HG02678 (cell line): ENCODE measurements at regions not wholly inside any gene's neighbourhood (a gene's known extent, or its start where the extent isn't known, plus 50 kb on each side); places are given as distances from the start of the nearest gene placed in this dataset.

Source experiments
- ATAC-seq: cut with Tn5 transposase; IDR thresholded peaks from one replicate; pipeline ENCODE4 v1.9.1; 2021; ENCODE audit warnings: mild to moderate bottlenecking, moderate library complexity; ENCODE audit not compliant: unreplicated experiment

DNA sequence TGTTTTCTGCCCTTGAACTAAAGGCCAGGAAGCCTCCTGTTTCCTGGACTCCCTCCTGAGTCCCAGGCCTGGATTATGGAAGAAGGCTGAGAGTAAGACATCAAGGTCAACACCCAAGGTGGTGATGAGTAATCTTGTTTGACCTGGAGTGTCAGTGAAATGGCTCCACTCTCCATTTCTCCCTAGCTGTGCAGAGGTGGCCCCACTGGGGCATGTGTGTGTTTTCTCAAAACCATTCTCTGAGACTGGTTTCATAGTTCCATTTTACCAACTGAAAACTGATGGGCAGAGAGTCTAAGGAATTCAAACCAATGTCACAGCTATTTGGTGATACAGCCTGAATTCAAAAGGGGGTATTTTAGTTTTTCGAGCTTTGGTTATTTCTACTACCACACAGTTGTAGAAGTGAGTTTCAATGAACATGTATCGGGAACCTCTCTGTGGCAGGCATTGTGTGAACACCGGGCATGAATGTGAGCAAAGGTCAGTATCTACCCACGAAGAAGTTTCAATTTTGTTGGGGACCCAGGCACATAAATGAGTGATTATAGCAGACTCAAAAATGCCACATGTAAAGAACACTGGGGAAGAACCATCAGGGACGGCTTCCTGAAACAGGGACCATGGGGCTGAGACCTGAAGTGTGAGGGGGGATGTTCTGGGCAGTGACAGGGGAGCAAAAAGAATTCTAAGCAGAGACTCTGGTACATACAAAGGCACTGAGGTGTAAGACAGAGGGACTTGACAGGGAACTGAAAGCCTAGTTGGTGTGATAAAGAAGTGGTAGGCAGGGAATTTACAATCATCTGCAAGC is 269.6 kb upstream of the KLF4 start:
- ATAC-seq, result no peak

DNA sequence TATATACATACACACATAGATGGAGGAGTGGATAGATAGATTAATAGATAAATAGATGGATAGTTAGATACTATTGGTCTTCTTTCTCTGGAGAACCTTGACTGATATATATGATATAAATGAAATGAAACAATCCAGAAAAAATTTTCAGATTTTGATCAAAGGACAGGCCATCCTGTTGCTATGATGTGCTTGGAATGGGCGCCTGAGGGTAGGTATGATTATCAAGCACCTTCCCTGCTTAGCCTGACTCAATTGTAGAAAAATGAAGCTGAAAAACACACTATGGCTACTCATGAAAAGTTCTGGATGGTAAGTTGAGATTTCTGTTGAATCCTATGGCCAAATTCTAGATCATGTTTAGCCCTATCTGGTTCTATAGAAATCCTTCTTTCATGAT is 266.5 kb upstream of the KLF4 start:
- ATAC-seq, result no peak

DNA sequence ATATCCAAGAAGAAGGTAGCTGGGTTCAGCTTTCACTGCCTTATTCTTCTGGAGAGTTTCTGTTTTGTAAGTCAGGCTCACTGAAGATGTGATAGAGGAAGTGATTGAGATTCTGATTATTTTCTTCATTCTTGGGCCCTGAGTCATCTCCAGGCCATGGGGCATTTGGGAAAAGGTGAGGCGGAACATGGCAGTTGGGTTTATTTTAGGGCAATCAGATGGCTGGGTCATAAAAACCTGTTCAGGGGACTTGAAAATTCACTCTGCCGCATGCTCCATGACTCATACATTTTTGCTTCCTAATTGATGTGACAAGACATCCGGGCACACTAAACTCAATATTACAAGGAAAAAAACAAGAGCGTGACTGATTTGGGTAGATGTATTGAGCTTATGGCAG is 265.7 kb upstream of the KLF4 start:
- no peak for ATAC-seq

DNA sequence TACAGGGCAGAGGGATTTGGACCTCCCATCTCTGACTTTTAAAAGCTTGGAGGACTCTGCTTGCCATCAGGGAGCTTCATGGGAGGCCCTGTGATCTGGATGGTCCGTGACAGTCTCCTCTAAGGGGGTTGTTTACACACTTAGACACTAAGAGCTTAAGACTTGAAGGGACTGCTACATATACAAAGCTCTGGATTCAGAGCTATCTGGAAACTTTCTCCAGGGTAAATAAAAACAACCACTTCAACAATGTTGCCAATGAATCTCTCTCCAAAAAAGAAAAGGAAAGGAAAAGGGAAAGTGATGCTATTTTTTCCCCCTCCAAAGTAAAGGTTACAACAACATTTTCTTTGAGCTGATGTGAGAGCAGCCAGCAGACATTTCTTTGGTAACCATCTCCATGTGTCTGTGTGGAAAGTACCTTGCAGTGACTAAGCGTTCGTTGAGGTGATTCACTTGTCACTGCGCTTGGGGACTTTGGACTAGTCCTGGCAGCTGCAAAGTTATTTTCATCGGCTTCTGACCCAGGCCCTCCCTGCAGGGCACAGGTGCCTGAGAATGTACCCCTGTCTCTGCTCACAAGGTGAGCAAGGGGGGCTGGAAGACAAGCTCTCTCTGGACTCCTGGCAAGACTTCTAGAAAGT is 262.1 kb upstream of the KLF4 start:
- peak; percentile 64 for ATAC-seq

DNA sequence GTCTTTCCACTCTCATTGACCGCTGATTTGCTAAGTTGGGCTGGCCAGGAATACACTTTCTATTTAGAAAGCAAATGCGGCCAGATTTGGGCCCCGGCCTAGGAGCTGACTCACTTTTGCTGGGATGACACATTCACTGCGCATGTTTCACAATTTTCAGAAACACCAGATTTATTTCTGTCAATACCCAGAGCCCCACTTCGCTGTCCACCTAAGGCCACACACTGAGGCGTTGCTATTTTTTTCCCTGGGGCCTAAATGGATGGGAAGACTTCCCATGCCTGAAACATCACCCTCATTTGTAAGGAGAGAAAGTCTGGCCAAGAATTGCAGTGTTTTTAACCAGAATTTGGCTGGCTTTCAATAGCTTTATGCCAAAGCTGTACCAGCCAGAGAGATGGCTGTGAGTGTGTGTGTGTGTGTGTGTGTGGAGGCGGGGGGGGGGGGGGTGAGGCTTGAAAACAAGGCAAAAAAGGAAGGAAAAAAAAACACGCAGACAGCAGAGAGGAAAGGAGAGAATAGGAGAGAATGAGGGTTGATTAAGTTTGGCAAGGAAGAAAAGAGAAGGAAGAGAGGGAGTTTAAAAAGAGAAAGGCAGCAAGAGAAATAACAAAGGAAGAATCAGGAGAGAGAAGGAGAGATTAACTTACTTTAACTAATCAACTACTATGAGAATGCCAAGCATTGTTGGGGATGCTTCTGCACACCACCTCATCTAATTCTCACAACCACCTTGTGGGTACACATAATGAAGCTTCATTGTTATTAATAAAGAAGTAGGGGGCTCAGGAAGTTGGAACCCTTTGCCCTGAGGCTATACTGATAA is 261.4 kb upstream of the KLF4 start:
- ATAC-seq, result no peak

DNA sequence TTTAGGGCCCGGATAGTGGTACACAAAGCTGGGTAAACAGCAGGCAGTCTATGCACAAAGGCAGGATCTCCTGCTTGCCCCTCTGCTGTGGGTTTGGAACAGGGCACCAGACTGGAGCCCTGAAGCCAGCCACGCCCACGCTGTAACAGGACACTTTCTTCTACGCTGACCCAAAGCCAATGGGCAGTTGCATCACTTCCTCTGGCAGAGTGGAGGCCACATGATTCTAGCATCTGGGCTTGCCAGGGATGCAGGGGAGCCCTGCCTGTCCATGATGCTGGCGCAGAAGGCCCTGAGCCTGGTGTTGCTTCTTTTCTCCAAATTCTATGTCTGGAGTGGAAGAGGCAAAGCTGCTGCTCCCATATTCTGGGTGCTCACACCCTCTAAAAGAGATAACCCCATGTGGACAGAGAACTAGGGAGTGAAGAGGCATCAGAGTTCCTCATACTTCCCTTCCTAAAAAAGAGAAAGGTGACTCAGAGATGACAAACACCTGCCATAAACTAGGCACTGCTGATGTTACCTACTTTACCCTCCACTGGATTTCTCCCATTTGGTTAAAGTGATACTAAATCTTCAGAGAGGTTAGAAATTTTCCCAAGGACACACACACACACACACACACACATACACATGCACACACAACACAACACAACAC is 260.3 kb upstream of the KLF4 start:
- ATAC-seq, result no peak

DNA sequence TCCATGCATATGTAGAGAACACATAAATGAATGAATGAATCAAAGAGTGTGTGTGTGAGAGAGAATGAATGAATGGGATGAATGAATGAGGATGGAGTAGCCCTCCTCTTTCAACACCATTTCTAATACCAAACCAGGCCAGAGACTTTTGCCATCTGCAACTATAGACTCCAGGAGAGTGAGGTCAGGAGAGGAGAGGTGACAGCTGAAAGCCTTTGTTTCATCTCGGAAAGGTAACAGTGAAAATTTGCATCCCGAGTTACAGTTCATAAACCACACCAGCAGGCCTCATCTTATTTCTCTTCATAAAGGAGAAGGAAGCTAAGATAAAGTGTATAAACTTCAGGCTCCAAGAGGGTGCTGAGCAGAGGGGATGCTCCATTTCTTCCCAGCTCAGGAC is 255.3 kb upstream of the KLF4 start:
- ATAC-seq, result no peak

DNA sequence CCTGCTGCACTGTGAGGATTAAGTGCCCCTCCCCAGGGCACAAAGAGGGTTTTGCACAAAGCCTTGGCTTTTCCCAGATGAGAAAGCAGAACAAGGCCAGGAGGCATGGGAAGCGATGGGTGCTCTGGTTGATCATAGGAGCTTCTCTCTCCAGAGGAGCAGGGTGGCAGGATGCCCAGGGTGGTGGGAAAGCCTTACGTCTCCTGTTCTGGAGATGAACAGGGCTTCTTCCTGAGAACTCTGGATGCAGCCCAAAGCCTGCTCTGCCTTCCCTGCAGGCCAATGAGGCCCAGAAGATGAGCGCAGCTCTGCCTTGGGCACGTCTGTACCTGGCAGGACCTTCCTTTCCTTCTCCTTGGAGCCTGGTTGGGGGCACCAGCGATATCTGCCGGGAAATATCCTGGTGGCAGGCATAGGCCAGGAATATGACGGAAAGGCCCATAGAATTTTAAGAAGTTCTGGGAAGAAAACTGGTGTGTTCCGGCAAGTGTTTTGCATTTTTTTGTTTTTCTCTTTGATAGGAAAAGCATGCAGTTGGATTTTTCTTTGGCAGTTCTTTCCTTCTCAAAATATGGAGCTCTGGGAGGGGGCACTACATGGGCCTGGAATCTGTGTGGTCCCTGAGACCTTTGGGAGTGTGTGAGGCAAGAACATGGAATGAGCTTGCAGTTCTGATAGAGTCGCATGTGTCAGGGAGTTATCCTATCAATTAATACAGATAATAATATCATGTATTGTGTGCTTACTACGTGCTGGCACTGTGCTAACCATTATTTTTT is 253.2 kb upstream of the KLF4 start:
- no peak for ATAC-seq

DNA sequence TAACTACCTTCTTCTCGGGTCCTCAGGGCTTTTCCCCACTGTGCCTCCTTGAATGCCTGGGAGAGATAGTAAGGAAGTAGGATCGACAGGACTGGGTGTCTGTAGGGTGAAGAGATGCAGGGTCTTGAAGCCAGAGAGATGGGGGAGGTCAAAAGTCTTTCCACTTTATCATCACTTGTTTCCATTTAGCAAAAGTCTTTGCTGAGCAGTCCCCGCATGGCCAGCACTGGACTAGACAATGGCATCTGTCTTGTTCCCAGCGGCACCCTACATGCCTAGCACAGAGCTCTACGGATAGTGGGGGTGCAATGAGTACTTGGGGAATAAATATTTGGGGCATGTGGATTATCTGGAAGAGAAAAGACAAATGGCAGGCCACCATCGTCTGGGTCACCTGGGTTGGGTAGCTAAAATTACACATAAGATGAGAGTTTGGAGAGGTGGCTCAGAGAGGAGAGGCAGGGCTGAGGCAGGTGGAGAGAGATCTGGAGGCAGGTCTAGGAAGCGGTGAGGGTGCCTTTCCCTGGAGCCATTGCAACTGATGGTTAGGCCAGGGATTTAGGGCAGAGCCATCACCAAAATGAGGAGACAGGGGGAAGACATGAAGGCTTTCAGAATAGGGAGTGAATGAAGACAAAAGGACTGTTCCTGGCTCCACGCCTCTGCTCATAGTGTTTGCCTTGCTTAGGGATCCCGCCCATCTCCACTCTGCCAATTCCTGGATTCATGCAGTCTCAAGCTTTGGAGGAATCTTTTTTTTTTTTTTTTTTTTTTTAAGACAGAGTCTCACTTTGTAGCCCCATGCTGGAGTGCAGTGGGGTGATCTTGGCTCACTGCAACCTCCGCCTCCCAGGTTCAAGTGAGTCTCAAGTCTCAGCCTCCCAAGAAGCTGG is 250.8 kb upstream of the KLF4 start:
- ATAC-seq, result no peak

DNA sequence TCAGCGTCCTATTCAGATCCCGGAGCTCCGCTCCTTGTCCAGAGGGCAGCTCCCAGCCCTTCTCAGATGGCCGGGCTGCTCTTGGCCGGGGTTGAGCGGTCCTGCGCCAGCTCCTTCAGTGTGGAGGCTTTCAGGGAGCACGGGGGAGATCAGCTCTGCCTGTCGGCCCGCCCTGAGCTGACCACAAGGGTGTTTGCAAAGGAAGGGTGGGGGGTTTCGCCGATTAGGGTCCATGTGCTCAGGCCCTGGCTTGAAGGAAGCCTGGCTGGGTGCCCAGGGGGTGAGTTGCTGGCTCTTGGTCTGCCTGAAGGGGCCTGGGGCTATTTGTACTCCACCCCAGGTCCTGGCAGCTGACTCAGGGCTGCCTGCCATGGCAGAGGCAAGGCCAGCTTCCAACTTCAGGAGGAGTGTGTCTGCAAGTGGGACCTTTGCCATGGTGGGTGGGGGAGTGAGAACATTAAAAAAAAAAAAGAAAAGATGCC is 250.1 kb upstream of the KLF4 start:
- ATAC-seq, result no peak

DNA sequence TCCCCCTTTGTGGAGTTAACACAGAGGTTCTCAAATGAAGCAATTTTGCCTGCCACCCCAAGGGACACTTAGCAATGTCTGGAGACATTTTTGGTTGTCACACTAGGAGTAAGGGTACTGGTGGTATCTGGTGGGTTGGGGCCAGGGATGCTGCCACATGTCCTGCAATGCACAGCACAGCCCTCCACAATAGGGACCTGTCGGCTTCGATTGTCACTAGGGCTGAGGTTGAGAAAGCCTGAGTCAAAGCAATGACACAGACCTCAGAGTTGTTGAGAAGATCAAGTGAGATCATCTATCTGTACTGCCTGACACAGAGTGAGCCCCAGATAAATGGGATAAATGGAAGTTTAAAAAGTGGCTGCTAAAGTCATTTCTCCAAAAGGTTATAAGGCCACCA is 249.2 kb upstream of the KLF4 start:
- no peak for ATAC-seq

DNA sequence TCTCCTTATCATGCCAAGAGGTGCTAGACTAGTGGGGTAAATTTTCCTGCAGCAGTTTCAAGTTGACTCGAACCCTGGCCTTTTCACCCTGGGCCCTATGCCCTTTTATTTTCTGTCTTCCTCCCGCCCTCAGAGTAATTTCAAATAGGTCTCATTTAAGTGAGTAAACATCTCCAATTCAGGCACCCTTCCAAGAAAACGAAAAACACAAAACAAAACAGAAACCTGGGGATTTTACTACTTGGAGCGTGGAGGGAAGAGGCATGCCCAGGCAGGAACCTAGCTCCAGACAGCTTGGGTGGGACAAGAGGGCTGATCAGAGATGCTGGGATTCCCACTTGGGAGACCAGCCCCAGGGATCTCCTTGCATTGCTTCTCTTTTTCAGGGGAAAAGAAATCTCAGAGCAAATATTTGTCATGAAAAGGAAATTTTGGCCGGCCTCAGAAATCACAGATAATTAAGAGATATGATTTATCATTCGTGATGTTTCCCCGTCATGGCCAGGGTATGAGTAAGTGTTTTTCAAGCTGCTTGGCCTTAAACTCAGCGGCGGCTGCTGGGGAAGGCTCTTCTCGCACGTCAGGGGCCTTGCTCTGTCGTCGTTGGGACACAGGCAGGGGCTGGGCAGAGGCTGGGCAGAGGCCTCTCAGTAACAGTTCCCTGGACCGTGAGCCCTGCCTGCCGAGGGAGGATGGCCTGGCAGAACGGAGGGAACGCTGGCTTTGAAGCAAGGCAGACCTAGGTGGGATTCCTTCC is 248.6 kb upstream of the KLF4 start:
- ATAC-seq, result no peak

DNA sequence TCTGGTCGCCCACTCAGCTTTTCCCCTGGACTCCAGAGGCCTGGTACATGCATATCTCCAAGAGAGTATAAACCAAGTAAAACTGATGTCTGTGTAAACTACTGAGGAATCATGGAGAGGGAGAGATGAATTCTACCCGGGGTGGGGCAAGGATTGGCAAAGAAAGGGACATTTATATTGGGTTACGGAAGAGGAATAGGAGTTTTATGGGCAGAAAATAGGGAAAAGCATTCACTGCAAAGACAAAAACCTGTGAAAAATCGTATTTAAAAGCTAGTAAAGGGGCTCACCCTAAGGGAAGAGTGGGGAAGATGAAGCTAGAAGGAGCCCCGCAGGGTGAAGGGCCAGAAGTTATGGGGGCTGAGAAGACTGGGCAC is 248.0 kb upstream of the KLF4 start:
- no peak for ATAC-seq

DNA sequence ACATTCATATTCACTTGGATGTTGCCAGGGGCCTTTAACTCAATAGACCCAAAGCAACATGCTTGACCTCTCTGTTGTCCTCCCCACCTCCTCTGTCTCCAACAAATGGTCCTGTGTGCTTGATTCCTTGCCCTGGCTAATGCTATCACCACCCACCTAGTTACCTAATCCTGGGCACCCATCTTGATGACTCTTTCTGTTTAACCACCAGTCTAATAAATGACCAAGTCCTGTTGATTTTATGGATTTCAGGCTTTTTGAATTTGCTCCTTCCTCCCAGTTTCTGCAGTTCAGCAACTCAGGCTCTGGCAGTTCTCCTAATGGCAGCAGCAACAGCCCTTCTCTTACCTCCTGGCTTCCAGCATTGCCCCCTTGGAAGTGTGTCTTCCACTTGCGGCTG is 246.3 kb upstream of the KLF4 start:
- no peak for ATAC-seq

DNA sequence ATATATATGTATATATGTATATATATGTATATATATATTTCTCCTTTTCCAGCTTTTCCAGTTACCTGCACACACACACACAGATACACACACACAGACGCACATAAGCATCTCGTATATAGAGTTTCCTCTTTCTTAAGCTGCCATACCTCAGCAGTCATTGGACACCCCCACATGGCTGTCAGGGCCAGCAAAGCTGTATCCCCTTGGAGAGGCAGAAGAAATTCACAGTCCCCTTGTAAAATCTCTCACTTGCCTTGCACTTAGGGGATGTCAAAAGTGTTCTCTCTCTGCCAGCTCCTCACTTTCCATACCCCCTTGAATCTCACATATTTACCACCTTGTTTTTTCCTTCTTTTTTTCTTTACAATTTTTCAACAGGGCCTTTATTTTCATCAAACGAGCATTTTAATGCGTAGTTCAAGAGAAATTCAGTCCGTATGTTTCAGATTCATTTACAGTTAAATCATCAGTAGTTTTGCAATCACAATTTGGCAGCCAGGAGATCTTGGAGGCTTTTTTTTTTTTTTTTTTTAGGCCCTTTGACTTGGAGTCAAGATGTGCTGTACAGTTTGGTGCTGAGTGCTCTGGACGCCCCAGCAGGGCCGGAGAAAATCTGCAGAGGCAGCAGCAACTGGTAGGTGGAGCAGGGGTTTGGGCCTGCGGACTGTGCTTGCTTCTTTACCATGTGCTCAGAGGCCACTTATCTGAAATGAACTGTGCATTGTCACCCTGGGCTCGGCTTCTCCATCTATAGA is 244.9 kb upstream of the KLF4 start:
- no peak for ATAC-seq

DNA sequence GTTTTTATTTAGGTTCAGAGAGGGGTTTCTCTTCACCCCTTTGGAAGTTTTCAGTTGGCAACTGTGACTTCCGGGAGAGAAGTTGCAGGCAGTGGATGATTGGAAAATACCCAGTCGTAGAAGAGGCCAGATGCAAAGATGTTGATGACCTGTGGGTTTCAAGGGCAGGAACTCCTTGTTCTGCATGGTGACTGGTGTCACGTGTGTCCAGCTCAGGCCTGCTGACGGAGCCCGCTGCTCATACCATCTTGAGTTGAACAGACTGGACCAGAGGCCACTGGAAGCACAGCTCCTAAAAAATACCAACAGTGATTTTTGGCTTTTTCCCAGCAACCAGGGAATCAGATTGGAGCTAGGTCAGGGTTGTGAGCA is 243.9 kb upstream of the KLF4 start:
- no peak for ATAC-seq

DNA sequence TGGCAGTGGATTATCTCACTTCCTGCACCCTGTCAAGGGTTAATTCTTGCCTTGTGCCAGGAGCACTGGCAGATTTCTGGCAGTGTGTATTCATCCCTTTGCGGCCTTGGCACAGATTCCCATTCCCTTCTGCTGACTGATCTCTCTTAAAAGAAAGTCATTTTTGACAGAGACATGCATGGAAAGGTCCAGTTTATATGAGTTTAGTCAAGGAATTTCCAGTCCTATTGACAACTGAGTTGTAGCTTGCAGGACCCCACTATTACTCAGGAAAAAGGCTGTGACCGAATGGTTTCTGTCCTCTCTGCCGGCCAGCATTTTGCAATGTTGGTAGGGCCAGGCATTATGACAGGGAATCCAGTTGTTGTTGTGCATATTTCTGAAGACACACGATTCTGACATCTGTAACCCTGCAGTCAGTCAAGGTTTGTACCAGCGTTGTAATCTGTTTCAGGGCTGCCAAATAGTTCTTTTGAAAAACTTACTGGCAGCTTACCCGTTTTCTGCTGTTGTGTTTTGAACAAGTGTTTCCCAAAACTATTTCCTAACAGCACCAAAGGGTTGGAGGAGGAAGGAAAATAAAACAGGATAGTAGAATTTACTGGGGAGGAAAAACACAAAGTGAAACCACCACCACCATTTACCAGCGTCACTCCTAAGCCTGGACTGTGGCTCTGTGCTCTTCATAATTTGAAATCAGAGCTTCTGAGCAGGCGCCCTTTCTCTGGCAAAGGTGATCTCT is 243.4 kb upstream of the KLF4 start:
- ATAC-seq, result no peak
